Pancreas (tissue), 10 donors: ENCODE measurements at regions not wholly inside any gene's neighbourhood (a gene's known extent, or its start where the extent isn't known, plus 50 kb on each side); places are given as distances from the start of the nearest gene placed in this dataset.

ENCODE experiments used
- ATAC-seq, 4 donors: fragments of 200-7000 bp; cut with Tn5 transposase; one replicate each; pipeline versions ENCODE4 v1.8.0 to v1.9.1; 2020; ENCODE audit warnings: mild to moderate bottlenecking in 4 of 4, moderate library complexity in 4 of 4
- DNase-seq, 6 donors: peaks; one replicate each; pipeline ENCODE4 v3.0.0-alpha.2; 2020
- FAIRE-seq: peaks from 2 replicates; lab custom pipeline; 2012; peaks lifted over from hg19 to GRCh38; lab: Jason Lieb, UNC
- H3K27ac ChIP-seq, 4 donors: fragments of 200-600 bp; sonication (generic); 1 replicate in 3 of 4; 2 replicates in 1 of 4; pipeline versions ENCODE4 v1.5.0 to v1.8.0; 2020
- H3K27me3 ChIP-seq, 4 donors: fragments of 200-600 bp; one replicate each; pipeline ENCODE4 v1.8.0; 2021
- H3K36me3 ChIP-seq, 3 donors: fragments of 200-600 bp; sonication (generic) in 1 of 3; one replicate each; pipeline versions ENCODE4 v1.5.0 to v1.8.0; 2020 to 2021
- H3K4me1 ChIP-seq, 3 donors: fragments of 200-600 bp; one replicate each; pipeline ENCODE4 v1.8.0; 2021
- H3K4me3 ChIP-seq, 4 donors: fragments of 200-600 bp; sonication (generic) in 2 of 4; one replicate each; pipeline versions ENCODE4 v1.5.0 to v1.8.0; 2020 to 2021
- H3K9me3 ChIP-seq, 4 donors: fragments of 200-600 bp; one replicate each; pipeline ENCODE4 v1.8.0; 2021
- CTCF ChIP-seq, 4 donors: fragments of 200-600 bp; sonication (generic) in 3 of 4; IDR thresholded peaks; one replicate each; pipeline versions ENCODE4 v1.5.0 to v1.8.0; 2021; ENCODE audit warnings: antibody characterized with exemption in 4 of 4
- WGBS, 2 donors: extraction: QIAGEN DNeasy Blood & Tissue Kit; methylation state at CpG; one replicate each; pipeline ENCODE4 v1.1.7; 2013; 5-methylcytosine and 5-hydroxymethylcytosine counted together
- intact Hi-C, 3 donors: fragments of 100-400 bp; cut with DNase I; formaldehyde crosslinking; loops; one replicate each; pipeline versions ENCODE4 v1.11.1 to v1.14.2; 2022
- donor health status: healthy with polysubstance abuse.
- donor health status: DM: no; HTN: no; CAD: no; lungs with moderate emphysema.
- donor health status: DM: no; HTN: no; CAD: no.
- donor health status: control.
- donor health status: control.
- donor health status: Bipolar disorder and iron deficiency.
- donor health status: DM: yes; HTN: yes; CAD: no.
- donor health status: DM: no; HTN: no; CAD: no.
- donor health status: DM: no; HTN: no; CAD: no.
- donor health status: DM: yes; HTN: yes; CAD: no.

GRCh38 chr1:201763455-201764140 lies 65.4 kb upstream of the IPO9 start:
- intact Hi-C loops = no loop called here
- Histone ChIP-seq H3K9me3 (no peaks in the 10 kb centered on the region), H3K27ac (no peak overlapping the region), H3K4me1 (peaks cover 0 to under 1% (median 0%) of the 10 kb centered on the region in 3 donors), H3K27me3 (no peaks in the 10 kb centered on the region), H3K36me3 (no peaks in the 10 kb centered on the region), H3K4me3 (no peak overlapping the region)
- DNase-seq (no peak), FAIRE-seq (no peak), ATAC-seq (peak in 1 of 4 donors; percentile 31)
- 79 to 84% methylated on average over 7 of the region's 7 CpGs for WGBS, 2 donors
- no peak for TF ChIP-seq CTCF (IDR thresholded peaks at IDR 0.05)

DNA sequence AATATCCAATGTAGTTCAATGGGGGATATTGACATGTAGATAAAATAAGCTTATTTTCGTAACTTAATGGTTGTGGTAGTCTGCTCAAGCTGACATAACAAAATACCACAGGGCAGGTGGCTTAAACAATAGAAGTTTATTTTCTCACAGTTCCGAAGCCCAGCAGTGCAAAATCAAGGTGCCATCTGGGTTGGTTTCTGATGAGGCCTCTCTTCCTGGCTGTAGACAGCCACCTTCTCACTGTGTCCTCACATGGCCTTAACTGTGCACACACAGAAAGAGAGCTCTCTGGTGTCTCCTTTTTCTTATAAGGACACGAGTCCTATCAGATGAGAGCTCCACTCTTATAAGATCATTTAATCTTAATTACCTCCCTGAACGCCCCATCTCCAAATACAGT lies 64.8 kb upstream of the IPO9 start:
- DNase-seq (no peak), ATAC-seq (no peak), FAIRE-seq (no peak)
- no peaks in the 10 kb centered on the region for H3K27me3 ChIP-seq
- H3K27ac ChIP-seq = no peak overlapping the region
- TF ChIP-seq CTCF (IDR thresholded peaks at IDR 0.05) = no peak
- H3K36me3 ChIP-seq = no peaks in the 10 kb centered on the region
- H3K9me3 ChIP-seq = no peaks in the 10 kb centered on the region
- H3K4me1 ChIP-seq = peaks cover 0 to 5% (median 0%) of the 10 kb centered on the region in 3 donors
- 85 to 91% methylated on average over 4 of the region's 4 CpGs for WGBS, 2 donors
- intact Hi-C loops = no loop called here
- H3K4me3 ChIP-seq = no peak overlapping the region

DNA sequence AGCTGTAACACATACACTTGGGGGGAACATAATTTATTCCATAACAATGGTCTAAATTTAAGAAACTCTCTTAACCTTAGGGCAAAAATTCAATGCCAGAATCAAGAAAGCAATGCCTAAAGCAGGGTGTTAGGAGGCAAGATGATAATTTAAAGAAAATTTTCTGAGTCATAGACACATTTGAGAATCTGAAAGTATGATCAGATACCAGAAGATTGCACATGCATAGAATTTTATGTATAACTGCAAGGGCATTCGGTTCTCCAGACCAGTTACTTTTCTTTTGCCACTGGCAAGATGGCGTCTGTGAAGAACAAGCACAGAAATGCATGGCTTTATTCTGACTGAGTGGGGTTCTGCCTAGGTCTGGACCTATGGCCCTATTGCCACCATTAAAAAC lies 64.4 kb upstream of the IPO9 start:
- Histone ChIP-seq H3K4me1 (peaks cover 0 to 5% (median 0%) of the 10 kb centered on the region in 3 donors), H3K27ac (no peak overlapping the region), H3K27me3 (no peaks in the 10 kb centered on the region), H3K4me3 (no peak overlapping the region), H3K36me3 (no peaks in the 10 kb centered on the region), H3K9me3 (no peaks in the 10 kb centered on the region)
- WGBS, 2 donors = 91 to 97% methylated on average over 2 of the region's 2 CpGs
- intact Hi-C loops = no loop called here
- no peak for TF ChIP-seq CTCF (IDR thresholded peaks at IDR 0.05)
- FAIRE-seq (no peak), ATAC-seq (no peak), DNase-seq (no peak)

DNA sequence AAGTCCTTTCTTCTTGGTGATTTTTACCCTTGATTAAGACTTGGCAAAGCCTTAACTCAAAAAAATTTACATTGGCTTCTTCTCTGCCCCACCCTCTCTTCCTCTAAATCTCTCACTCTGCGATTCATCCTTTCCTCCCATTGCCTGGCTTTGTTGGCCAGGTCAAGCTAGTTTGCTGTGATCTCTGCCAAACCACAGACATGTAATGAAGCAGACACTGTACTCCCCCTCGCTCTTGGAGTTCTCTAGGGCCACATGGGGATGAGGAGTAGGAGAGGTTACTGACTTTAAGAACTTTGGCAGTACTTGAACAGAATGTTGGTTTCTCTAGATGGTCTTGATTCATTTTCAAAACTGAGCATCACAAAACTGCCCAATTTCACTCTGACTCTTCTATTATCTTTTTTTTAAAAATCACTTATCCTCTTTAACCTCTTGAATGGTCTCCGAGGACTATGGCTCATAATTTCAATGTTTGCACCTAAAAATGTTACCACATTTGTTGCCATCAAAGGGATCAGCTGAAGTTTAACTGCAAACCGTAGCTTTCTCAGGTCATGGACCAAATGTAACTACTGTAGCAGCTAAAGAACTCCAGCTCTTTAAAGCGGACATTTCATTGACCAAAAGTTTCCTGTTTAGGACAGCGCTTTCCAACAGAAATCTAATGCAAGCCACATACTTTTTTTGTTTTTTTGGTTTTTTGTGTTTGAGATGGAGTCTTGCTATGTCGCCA lies 62.7 kb upstream of the IPO9 start:
- H3K4me1 ChIP-seq = peaks cover 0 to 5% (median 0%) of the 10 kb centered on the region in 3 donors
- H3K36me3 ChIP-seq = no peaks in the 10 kb centered on the region
- WGBS, 2 donors = 89 to 90% methylated on average over 7 of the region's 7 CpGs
- ATAC-seq (peak in 3 of 4 donors; percentile 61 to 71 (median 64)), FAIRE-seq (no peak), DNase-seq (no peak)
- no peak overlapping the region for H3K4me3 ChIP-seq
- intact Hi-C loops = no loop called here
- H3K27ac ChIP-seq = no peak overlapping the region
- no peak for TF ChIP-seq CTCF (IDR thresholded peaks at IDR 0.05)
- no peaks in the 10 kb centered on the region for H3K27me3 ChIP-seq
- no peaks in the 10 kb centered on the region for H3K9me3 ChIP-seq

DNA sequence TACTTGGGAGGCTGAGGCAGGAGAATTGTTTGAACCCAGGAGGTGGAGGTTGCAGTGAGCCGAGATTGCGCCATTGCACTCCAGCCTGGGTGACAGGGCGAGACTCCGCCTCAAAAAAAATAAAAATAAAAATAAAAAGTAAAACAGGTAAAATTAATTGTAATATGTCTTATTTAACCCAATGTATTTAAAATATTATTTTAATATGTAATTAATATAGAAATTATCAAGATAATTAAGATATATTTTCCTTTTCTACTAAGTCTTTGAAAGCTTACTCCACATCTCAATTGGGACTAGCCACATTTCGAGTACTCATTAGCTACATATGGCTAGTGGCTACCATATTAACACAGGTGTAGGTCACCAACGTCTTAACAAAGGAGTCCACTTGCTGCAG lies 61.6 kb upstream of the IPO9 start:
- Histone ChIP-seq H3K4me3 (no peak overlapping the region), H3K4me1 (peaks cover 0 to 5% (median 0%) of the 10 kb centered on the region in 3 donors), H3K9me3 (no peaks in the 10 kb centered on the region), H3K36me3 (no peaks in the 10 kb centered on the region), H3K27ac (no peak overlapping the region), H3K27me3 (no peaks in the 10 kb centered on the region)
- TF ChIP-seq CTCF (IDR thresholded peaks at IDR 0.05) = no peak
- intact Hi-C loops = no loop called here
- 90 to 91% methylated on average over 6 of the region's 6 CpGs for WGBS, 2 donors
- no peak for FAIRE-seq
- no peak for DNase-seq
- no peak for ATAC-seq
